ENCODE measurements at regions not wholly inside any gene's neighbourhood (a gene's known extent, or its start where the extent isn't known, plus 50 kb on each side); places are given as distances from the start of the nearest gene placed in this dataset.

- DNase-seq: no peak
Measured at GRCh38 chr19:31611046-31611877, 262.0 kb upstream of the TSHZ3 start.

- DNase-seq: no peak
Measured at GRCh38 chr19:31612873-31613272, 263.6 kb upstream of the TSHZ3 start.

GRCh38 chr19:31613683-31614219 lies 264.5 kb upstream of the TSHZ3 start:
- no peak for DNase-seq

GRCh38 chr19:31616031-31616430 lies 266.8 kb upstream of the TSHZ3 start:
- DNase-seq: no peak

- no peak for DNase-seq
Measured at GRCh38 chr19:31617010-31617585, 267.9 kb upstream of the TSHZ3 start.

GRCh38 chr19:31625056-31625455 lies 275.8 kb upstream of the TSHZ3 start:
- no peak for DNase-seq

- DNase-seq: no peak
Measured at GRCh38 chr19:31625575-31625974, 276.3 kb upstream of the TSHZ3 start.

GRCh38 chr19:31626941-31627340 lies 277.7 kb upstream of the TSHZ3 start:
- no peak for DNase-seq

- DNase-seq: no peak
Measured at GRCh38 chr19:31627620-31628365, 278.6 kb upstream of the TSHZ3 start.

GRCh38 chr19:31629579-31630363 lies 280.5 kb upstream of the TSHZ3 start:
- no peak for DNase-seq

GRCh38 chr19:31633014-31633413 lies 283.8 kb upstream of the TSHZ3 start:
- DNase-seq: no peak

- DNase-seq: no peak
Measured at GRCh38 chr19:31639306-31639705, 290.1 kb upstream of the TSHZ3 start.

- no peak for DNase-seq
Measured at GRCh38 chr19:31641591-31641990, 292.4 kb upstream of the TSHZ3 start.

- no peak for DNase-seq
Measured at GRCh38 chr19:31648347-31648746, 299.1 kb upstream of the TSHZ3 start.

GRCh38 chr19:31656507-31656906 lies 307.3 kb upstream of the TSHZ3 start:
- no peak for DNase-seq

GRCh38 chr19:31658993-31659896 lies 310.0 kb upstream of the TSHZ3 start:
- no peak for DNase-seq

GRCh38 chr19:31659897-31660210 lies 310.6 kb upstream of the TSHZ3 start:
- no peak for DNase-seq

- DNase-seq: no peak
Measured at GRCh38 chr19:31664096-31664495, 314.9 kb upstream of the TSHZ3 start.

GRCh38 chr19:31664997-31665396 lies 315.8 kb upstream of the TSHZ3 start:
- DNase-seq: no peak

- no peak for DNase-seq
Measured at GRCh38 chr19:31666126-31666525, 316.9 kb upstream of the TSHZ3 start.

- DNase-seq: no peak
Measured at GRCh38 chr19:31667106-31667505, 317.9 kb upstream of the TSHZ3 start.

GRCh38 chr19:31668921-31669320 lies 319.7 kb upstream of the TSHZ3 start:
- DNase-seq: no peak
